HG02678 (cell line): ENCODE measurements at regions not wholly inside any gene's neighbourhood (a gene's known extent, or its start where the extent isn't known, plus 50 kb on each side); places are given as distances from the start of the nearest gene placed in this dataset.
A peak's percentile ranks its signal among the peaks of the same experiment; 100 is the strongest.

Source experiments
- ATAC-seq: cut with Tn5 transposase; IDR thresholded peaks from one replicate; pipeline ENCODE4 v1.9.1; 2021; ENCODE audit warnings: mild to moderate bottlenecking, moderate library complexity; ENCODE audit not compliant: unreplicated experiment

DNA sequence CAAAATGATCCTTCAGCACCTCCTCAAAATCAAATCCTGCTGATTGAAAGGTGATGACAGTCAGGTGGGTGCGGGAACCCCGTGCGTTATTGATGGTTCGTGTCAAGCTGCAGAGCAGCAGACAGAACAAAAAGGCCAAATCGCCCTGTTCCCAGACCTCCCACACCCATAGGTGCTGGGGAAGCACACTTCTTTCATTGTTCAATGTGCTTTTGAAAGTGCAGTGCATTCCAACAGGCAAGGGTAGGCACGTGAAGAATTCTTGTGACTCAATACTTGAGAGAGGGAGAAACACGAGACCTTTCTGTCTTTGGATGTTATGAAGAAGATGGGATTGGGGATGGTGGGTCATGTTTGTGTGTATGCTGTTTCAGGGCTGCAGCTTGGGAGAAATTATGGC lies 514.0 kb downstream of the MCTP2 start:
- no peak for ATAC-seq

DNA sequence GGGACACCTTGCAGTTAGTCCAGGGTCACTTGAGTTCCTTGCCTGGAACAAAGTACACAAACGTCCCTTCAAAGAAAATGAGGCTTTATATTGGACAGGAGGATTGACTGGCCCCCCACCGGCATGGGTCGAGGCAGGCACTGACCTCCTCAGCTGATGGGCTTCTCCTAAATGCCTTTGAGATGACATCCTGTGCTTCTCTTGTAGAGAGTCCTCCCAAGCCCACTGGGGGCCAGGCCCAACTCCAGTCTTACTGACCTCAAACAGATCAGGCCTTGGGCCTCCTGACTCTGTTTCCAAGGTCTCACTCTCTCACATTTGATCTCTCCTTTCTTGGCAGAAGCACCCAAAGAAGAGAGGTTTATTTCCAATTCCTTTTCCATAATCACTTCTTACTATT lies 516.1 kb downstream of the MCTP2 start:
- no peak for ATAC-seq

DNA sequence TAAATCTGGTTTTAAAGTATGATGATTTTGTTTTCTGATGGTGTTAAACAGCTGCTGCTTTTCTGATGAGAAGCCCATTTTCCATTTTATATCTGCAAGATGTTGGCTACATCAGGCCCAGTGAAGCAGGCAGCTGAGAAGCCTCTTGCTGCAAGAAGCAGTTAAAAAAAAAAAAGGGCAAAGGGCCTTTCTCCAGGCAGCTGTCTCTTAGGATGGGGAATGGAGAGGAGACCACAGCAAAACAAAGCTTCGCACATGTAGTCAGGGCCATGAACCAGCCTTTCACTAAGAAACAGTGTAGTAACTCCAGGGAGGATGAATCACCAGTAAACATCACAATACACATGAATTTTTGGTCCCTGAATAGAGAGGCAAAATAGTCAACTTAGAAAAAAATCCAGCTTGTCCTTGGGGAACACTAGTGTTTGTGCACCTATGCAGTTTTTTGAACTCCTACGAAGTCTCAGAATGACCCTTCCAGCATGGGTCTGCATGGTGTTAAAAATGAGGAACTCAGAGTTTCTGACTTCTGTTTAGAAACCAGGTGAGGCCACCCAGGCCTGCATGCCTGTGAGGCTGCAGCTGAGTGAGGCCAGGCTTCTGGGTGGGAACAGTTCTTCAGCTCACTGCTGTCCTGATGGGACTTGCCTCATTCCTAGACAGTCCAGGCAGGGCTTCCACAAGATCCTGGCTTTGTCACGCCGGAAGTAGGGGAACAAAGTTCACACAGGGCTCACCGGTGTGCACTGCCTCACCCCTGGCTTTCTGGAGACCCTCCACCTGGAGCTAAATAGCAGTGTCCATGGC lies 518.7 kb downstream of the MCTP2 start:
- ATAC-seq, result peak; percentile 68

DNA sequence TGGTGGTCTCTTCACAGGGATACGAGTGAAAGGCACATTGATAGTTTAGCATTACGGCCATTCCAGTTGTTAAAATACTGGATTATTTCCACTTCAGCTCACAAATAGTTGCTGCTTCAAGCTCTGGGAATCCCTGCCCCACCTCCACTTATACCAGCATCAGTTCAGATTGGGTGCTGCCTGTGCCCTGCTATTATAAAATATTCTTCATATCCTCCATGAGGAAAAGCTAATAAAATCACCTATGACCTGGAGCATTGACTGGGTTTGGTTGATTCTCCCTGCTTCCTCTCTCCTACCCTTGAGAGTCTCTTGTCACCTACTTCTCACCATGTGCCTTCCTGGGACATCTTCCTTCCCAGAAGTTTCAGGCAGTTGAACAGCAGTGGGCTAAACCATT lies 529.0 kb downstream of the MCTP2 start:
- no peak for ATAC-seq

DNA sequence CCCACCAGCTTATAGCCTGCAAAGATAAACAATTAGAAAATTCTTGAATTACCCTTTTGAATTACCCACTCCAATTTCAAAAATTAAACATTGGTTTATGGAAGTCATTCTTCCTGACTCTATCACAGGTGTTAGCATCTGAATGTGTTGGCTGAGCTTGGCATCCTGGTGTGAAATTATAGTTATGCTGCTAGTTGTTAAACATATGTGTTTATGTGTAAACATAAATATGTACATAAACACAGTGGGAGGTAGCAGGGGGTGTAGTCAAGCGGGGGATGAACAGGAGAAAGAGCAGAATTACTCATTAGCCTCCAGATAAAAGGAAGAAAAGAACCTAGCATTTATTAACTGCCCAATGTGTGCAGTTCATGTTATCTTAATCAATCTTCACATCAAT lies 530.2 kb downstream of the MCTP2 start:
- no peak for ATAC-seq

DNA sequence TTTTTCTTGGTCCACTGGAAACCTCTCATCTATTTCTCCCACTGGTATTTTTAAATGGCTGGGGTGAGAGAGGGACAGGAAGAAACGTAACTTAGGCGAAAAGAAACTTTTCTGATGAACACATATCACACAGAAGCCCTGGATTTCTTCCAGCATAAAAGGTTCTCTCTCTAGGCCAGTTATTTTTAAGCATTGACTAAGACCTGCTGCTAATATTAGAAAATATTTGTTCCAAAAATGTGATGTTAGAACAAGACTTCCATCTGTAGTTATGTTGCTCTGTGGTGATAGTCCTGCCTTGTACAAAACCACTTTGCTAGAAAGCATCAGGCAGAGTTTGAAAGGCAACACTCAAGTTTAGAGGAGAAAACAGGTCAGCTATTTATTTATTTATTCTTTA lies 537.7 kb downstream of the MCTP2 start:
- no peak for ATAC-seq

DNA sequence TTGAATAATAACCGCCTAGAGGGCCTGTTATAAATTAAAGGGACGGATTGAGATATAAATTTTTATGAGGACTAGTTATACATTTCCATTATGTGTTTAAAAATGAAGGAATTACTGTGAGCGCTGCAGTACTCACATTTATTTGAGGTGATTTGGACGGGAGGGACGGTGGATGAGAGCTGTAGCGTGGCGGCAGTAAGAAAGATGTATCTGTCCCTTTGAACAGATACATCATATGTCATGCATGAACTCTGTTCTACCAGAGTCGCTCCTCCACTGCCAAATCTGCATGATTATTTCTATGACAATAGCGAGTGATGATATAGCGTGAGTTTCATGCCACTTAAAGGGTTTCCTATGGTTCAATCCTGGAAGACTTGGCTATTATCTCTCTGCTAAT lies 538.8 kb downstream of the MCTP2 start:
- no peak for ATAC-seq

DNA sequence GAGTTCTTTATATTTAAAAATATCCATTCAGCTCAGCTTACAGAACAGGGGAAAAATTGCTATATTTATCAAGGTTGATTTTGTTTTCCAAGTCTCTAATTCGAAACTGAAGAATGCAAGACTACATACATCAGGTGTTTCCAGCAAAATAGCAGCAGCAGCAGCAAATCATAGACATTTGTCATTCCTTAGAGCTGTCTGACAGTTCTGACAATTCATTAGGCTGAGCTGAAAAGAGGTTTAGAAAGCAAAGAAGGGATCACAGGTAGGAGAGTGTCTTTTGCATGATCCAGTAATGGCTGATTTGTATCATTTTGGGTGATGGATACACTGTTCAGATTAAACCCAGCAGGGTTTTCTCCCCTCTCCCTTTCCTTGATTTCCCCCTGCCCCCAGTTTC lies 545.7 kb downstream of the MCTP2 start:
- no peak for ATAC-seq

DNA sequence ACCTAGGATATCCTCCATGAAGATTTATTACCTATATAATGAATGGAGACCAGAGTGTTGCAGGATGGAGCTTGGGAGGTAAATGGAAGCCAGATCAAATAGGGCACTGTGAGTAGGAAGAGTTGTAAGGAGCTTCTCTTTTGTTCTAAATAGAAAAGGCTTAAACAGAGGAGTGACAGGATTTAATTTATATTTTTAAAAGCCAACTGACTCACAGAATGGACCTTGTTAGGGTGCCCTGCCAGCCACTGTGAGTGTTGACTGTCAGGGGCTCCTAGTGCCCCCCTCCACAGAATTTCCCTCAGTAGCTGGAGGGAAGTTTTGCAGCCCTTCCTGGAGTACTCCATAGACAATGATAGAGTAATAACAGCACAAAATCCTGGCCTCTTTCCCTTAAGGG lies 547.5 kb downstream of the MCTP2 start:
- no peak for ATAC-seq

DNA sequence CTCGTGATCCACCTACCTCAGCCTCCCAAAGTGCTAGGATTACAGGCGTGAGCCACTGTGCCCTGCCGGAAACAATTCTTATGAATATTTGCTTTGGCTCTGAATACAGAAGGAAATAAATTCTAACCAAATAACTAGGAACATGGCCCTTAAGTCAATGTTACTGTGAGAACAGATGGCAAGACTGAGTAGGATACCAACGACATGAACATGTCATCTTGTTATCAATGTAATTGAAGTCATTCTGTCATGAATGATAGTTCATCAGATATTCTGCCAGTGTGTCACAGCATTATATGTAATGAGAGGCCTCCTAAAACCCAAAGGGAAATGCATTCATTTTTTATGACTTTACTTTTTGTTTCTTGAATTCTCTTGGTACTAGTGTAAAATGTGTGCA lies 548.8 kb downstream of the MCTP2 start:
- ATAC-seq, result no peak

DNA sequence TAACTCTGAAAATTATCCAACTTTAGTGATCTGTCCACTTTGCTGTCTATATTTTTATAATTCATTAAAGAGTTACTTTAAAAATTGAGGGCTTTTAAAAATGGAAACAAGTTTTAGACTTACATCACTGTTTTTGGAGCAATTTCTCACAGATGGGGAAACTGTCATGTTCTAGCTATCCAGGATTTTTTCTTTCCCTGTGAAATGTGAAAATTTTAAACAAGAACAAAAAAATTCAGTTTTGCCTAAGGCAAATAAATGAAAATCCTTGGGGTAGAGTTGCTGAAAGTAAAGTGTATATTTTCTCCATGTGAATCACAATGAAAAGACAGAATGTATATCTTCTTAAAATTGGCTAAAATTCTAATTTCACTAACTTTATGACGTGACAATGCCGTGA lies 553.7 kb downstream of the MCTP2 start:
- ATAC-seq, result no peak

DNA sequence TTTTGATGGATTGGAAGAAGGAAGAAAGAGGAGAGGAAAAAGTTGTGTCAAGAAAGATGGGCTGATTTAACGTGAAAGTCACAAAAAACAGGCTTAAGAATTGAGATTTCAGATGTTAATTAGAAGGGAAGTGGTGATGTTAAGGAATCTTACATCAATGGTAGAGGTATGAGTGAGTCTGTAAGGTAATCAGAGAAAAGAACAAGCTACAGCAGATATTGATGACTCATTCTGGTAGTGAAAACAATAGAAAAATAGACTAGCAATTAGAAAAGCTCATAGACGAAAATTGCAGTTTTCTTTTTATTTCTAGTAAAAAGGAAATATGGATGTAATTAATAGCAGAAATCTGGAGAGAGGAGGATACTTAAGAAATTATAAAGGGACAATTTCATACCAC lies 559.6 kb downstream of the MCTP2 start:
- no peak for ATAC-seq

DNA sequence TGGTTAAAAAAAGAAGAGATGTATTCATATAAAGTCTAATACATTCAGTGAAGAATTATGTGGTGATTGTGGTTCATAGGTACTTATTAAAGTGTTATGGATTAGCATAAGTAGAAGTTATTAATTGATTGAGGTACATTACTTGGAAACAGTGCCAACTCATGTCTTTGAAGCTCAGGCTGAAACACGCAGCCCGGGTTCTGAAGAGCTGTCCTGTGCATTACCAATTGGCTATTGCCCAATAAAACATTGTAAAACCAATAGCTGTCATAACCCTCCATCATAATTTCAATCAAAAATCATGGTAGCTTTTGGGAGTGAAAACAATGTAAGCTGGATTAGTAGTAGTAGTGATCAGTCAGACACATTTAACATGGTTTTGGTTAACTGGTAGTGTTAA lies 560.1 kb downstream of the MCTP2 start:
- ATAC-seq, result no peak

DNA sequence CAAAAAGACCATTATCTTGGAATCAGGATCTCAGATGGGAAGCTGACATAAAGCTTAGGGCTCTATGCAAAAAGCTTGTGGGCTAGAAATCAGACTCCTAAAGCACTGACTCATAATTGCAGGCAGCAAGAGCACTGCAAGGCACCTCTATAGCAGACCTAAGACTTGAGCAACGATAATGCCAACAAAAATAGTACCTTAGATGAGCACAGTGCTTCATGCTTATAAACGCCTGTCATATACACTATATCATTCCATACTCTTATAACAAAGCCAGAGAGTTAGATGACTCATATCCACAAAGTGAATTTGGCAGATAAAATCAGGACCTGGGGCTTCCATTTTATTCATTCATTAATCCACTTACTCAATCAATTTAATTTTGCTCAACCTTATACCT lies 560.8 kb downstream of the MCTP2 start:
- no peak for ATAC-seq

DNA sequence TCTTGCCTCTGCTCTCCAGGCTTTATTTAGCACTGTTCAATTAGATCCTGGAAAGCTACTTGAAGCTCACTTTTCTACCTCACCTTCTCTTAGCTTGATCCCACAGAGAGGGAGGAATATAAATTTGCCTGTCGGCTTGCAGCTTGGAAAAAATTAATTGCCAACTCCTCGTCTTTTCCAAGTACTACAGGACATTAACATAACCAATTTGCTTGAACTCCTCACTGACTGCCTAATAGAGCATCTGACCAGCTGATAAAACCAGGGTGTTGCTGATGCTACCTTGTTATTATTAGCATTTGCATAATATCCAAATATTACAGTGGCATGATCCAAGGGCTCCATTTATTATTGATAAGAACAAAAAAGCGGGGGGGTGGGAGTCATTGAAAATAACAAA lies 561.8 kb downstream of the MCTP2 start:
- ATAC-seq, result no peak

DNA sequence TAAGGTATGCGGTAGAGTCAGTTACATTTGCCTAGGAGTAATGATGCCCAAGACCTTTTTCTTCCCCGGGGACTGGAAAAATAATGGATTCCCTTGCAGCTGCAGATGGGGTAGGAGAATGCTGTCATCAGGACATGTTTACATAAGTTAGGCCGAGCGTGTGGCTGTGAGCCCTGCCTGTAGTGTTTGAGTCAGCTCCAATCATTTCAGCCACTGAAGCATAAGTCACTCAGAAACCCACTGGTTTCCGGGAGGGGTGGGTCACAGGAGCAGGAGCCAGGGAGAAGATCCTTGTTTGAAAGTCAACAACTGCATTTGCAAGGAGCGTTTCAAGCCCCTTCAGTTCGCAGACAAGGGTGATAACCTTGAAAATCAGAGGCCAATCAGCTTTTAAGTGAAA lies 562.3 kb downstream of the MCTP2 start:
- ATAC-seq, result no peak

DNA sequence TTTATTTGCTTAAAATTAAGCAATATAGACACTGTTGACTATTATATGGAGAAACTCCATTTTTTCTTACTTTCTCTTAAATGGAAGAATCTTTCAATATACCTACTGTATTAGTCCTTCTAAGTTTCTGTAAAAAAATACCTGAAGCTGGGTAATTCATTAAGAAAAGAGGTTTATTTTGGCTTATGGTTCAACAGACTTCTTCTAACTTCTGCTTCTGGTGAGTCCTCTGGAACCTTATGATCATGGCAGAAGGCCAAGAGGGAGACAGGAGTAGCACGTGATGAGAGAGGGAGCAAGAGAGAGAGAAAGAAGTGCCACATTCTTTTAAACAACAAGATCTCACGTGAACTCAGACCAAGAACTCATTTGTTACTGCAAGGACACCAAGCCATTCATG lies 573.3 kb downstream of the MCTP2 start:
- ATAC-seq, result no peak

DNA sequence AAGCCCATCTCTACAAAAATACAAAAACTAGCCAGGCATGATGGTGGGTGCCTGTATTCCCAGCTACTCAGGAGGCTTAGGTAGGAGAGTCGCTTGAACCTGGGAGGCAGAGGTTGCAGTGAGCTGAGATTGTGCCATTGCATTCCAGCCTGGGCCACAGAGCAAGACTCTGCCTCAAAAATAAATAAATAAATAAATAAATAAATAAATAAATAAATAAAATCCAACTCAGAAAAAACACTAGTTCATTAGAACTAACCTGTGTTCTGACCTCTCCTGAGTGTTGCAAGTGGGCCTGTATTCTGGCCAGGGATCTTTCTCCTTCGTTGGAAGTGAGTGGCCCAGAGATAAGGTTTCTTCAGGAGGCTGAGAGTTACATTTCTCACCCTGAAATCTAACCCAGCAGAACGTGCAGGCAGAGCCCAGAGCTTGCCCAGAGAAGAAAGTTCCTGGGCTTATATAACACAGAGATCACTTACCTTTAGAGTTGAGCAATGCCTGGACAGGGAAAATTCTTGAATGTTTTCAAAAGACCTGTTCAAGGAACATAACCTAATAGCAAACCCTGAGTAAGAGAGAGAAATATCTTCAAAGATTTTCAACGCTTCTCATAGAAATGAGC lies 583.9 kb downstream of the MCTP2 start:
- no peak for ATAC-seq

DNA sequence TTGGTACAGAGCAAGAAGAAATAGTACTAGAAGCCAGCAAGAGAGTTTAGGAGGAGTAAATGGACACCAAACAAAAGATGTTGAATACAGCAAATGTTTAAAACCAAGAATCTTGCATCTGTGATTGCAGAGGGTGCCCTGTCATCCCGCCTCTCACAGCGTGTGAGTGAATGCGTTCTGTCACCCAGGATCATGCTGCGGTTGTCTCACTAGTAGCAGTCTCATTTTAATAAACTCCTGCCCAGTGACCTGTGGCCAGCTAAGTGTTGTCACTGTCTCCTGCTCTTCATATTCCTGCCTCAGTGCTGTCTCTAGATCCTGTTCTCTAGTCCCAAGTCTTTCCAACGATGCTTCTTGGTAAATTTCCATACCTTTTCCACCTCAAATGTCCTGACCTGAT lies 584.6 kb downstream of the MCTP2 start:
- no peak for ATAC-seq

DNA sequence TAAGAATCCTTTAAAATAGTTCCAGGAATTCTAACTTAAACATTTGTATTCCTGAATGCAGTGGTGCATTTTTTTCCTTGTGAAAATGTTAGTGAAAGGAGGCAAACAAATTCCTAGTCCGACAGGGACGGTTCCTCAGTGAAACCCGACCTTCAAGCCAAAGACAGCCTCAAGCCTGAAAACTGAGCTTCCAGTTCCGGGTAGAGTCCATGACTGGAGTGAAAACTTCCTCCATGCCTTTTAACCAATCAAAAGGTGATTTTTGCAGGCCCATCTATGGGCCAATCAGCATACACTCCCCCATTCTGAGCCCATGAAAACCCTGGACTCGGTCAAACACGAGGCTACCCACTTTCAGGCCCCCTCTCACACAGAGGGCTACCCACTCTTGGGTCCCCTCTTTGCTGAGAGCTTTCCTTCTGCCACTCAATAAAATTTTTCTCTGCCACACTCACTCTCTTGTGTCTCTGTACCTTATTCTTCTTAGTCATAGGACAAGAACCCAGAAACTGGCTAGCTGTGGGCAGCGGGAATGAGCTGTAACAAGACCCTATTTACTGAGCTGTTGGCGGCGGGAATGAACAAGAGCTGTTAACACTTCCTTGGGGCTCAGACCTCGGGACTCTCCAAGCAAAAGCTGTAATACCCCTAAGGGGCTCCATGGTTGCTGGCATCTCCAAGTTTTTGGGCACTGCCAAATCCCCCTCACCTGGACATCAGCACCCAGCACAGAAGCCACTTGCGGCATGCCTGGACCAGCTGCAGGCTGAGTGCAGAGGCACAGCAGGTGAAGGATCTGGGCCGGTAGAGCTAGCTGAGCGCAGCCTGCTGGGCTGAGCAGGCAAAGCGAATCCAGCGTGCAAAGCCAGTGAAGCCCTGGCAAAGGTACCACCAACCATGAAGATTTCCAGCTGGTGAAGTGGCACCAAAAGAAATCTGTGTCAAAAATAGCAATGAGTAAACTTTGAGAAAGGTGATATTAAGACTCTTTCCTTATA lies 598.8 kb downstream of the MCTP2 start:
- no peak for ATAC-seq

DNA sequence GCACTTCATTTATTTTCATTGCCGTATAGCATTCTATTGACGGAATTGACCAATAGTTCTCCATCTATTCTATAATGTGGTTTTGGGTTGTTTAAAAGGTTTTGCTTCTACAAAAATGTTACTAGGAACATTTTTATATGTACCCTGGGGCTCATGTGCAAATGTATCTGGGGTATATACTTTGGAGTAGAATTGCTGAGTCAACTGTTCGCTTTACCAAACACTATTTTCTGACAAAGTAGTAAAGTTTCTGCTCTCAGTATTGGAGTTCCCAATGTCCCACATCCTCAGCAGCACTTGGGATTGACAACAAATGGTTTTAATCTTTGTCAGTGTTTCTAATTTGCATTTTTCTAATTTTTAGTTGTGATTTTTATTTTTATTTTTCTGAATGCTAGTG lies 602.6 kb downstream of the MCTP2 start:
- no peak for ATAC-seq

DNA sequence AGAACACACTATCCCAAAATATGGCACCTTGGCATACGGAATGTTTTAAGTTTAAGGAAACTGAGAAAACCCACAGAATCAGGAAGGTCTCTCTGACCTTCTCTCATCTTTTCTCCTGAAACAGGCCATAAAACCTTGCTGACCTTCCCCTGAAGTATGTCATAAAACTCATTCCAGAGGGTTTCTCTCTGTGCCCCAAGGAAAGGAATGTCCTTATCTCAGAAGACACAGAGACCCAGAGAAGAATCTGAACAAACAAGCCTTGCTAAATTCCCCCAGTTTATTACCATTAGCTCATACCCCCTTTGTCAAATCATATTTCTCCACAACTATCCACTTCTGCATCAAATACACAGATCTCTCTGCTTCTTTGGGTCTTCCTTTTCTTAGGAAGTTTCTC lies 603.1 kb downstream of the MCTP2 start:
- ATAC-seq, result no peak
